Fibroblast of lung (primary cell): ENCODE measurements at regions not wholly inside any gene's neighbourhood (a gene's known extent, or its start where the extent isn't known, plus 50 kb on each side); places are given as distances from the start of the nearest gene placed in this dataset.

ENCODE experiments used
- DNase-seq, 2 donors: peaks; one replicate each; pipeline versions ENCODE4 v3.0.0 to v3.0.0-alpha.2; 2010; ENCODE audit warnings: low read depth in 2 of 2
- H2AFZ ChIP-seq: 2 replicates; pipeline ENCODE4 v1.5.1; 2012; ENCODE audit warnings: low read length, control low read depth, inconsistent platforms
- H3K27ac ChIP-seq: 2 replicates; pipeline ENCODE4 v1.5.1; 2011; ENCODE audit warnings: low read length, control low read depth; ENCODE audit not compliant: insufficient read depth
- H3K27me3 ChIP-seq: 2 replicates; pipeline ENCODE4 v1.5.1; 2011; ENCODE audit warnings: mild to moderate bottlenecking, low read length; ENCODE audit not compliant: control insufficient read depth, insufficient read depth
- H3K36me3 ChIP-seq: 2 replicates; pipeline ENCODE4 v1.5.1; 2011; ENCODE audit warnings: low read length; ENCODE audit not compliant: control insufficient read depth, insufficient read depth
- H3K4me1 ChIP-seq: 2 replicates; pipeline ENCODE4 v1.5.1; 2011; ENCODE audit warnings: low read length; ENCODE audit not compliant: control insufficient read depth, insufficient read depth; ENCODE audit errors: extremely low read depth
- H3K4me2 ChIP-seq: 2 replicates; pipeline ENCODE4 v1.5.1; 2011; ENCODE audit warnings: low read length, control low read depth; ENCODE audit not compliant: insufficient read depth; ENCODE audit errors: extremely low read depth
- H3K4me3 ChIP-seq, 4 experiments: fragments of 200-600 bp in 1 of 4; sonication (generic) in 1 of 4; replicated peaks in 1 of 4; 2 replicates each; pipeline ENCODE4 v1.5.1; 2011 to 2016; ENCODE audit warnings: low read length in 4 of 4, low read depth in 3 of 4, mild to moderate bottlenecking in 3 of 4, control low read depth in 2 of 4, inconsistent platforms in 1 of 4, mixed read lengths in 1 of 4; ENCODE audit not compliant: insufficient read depth in 1 of 4; ENCODE audit errors: control extremely low read depth in 1 of 4
- H3K79me2 ChIP-seq: 2 replicates; pipeline ENCODE4 v1.5.1; 2012; ENCODE audit warnings: mild to moderate bottlenecking, low read length, inconsistent platforms; ENCODE audit not compliant: control insufficient read depth, insufficient read depth
- H3K9ac ChIP-seq: 2 replicates; pipeline ENCODE4 v1.5.1; 2011; ENCODE audit warnings: mild to moderate bottlenecking, low read length, control low read depth; ENCODE audit not compliant: insufficient read depth
- H3K9me3 ChIP-seq: 2 replicates; pipeline ENCODE4 v1.5.1; 2012; ENCODE audit warnings: low read depth, low read length; ENCODE audit not compliant: control insufficient read depth, insufficient read depth
- H4K20me1 ChIP-seq: 2 replicates; pipeline ENCODE4 v1.5.1; 2011; ENCODE audit warnings: low read length; ENCODE audit not compliant: control insufficient read depth, insufficient read depth; ENCODE audit errors: extremely low read depth
- EZH2 ChIP-seq: IDR thresholded peaks from 2 replicates; pipeline ENCODE4 v1.5.1; 2012; ENCODE audit warnings: low read length, control low read depth, mild to moderate bottlenecking; ENCODE audit errors: missing control alignments
- TF ChIP-seq, protein P1 (sequence below), 2 donors: IDR thresholded peaks in 1 of 2; conservative IDR thresholded peaks in 1 of 2; 1 replicate in 1 of 2; 2 replicates in 1 of 2; pipeline ENCODE4 v1.5.1; 2011 to 2012; ENCODE audit warnings: low read length in 2 of 2, control low read depth in 1 of 2, inconsistent platforms in 1 of 2, low read depth in 1 of 2, mild to moderate bottlenecking in 1 of 2

DNA sequence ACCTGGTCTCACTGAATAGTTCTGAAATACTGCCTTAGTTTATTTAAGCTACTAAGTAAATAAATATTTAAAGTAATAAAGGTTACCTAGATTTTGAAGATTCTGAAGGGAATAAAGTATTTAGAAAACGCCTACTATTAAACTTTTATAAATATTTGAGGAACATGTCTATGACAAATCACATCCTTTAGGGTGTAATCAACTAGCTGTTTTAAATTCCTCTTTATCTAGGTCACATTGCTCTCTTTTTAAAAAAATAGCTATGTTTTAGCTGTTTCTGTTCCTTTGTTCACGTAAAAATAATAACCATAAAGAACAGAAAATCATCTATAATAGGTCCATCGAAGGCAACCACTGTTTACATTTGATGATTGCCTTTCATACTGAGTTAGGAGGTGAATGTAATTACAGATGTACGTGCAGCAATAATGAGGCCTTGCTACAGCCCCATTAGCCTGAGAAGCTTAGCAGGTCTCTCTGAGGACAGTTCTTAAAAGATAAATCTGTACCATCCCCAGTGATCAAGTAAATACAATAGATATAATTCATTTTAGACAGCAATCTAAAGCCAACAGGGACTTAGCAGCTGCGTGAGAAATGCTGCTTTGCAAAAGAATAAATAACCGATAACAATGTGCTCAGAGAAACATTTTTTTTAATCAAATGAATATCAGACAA lies 449.5 kb downstream of the LIG4 start:
- Histone ChIP-seq H3K27ac (no peak overlapping the region), H3K4me3 (peak overlapping the region in 1 of 4 experiments; percentile 11), H3K79me2 (no peaks in the 10 kb centered on the region), H3K9ac (no peak overlapping the region), H3K4me1 (no peaks in the 10 kb centered on the region), H3K9me3 (no peaks in the 10 kb centered on the region), H3K4me2 (no peak overlapping the region), H4K20me1 (no peaks in the 10 kb centered on the region), H3K36me3 (no peaks in the 10 kb centered on the region), H2AFZ (no peak overlapping the region), H3K27me3 (no peaks in the 10 kb centered on the region)
- TF ChIP-seq, protein P1, sequence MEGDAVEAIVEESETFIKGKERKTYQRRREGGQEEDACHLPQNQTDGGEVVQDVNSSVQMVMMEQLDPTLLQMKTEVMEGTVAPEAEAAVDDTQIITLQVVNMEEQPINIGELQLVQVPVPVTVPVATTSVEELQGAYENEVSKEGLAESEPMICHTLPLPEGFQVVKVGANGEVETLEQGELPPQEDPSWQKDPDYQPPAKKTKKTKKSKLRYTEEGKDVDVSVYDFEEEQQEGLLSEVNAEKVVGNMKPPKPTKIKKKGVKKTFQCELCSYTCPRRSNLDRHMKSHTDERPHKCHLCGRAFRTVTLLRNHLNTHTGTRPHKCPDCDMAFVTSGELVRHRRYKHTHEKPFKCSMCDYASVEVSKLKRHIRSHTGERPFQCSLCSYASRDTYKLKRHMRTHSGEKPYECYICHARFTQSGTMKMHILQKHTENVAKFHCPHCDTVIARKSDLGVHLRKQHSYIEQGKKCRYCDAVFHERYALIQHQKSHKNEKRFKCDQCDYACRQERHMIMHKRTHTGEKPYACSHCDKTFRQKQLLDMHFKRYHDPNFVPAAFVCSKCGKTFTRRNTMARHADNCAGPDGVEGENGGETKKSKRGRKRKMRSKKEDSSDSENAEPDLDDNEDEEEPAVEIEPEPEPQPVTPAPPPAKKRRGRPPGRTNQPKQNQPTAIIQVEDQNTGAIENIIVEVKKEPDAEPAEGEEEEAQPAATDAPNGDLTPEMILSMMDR (conservative IDR thresholded peaks at IDR 0.05 in 1 of 2, IDR thresholded peaks at IDR 0.05 in 1 of 2; ENCODE audit: low read depth in 1 of 2, low read length in 2 of 2) = no peak
- no peak for TF ChIP-seq EZH2
- peak in 1 of 2 donors; percentile 68 for DNase-seq

DNA sequence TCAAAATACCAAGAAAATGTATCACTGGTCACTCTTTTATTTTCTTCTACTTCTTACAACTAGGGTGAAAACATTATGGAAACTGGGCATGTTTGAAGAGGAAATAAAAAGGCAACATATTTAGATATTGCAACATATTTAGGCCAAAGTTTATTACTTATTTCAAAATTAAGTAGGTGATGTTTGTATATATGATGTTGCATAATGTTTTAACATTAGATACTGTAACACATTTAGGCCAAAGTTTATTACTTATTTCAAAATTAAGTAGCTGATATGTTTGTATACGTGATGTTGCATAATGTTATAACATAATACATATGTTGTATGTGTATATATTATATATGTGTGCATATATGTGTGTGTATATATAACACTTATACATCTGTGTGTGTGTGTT lies 451.3 kb downstream of the LIG4 start:
- no peaks in the 10 kb centered on the region for H3K79me2 ChIP-seq
- H3K9me3 ChIP-seq = no peaks in the 10 kb centered on the region
- DNase-seq = peak in 1 of 2 donors; percentile 58
- H3K4me3 ChIP-seq = no peak overlapping the region
- H3K27ac ChIP-seq = no peak overlapping the region
- H3K4me1 ChIP-seq = no peaks in the 10 kb centered on the region
- no peaks in the 10 kb centered on the region for H3K36me3 ChIP-seq
- no peak overlapping the region for H2AFZ ChIP-seq
- H4K20me1 ChIP-seq = no peaks in the 10 kb centered on the region
- H3K9ac ChIP-seq = no peak overlapping the region
- no peaks in the 10 kb centered on the region for H3K27me3 ChIP-seq
- no peak overlapping the region for H3K4me2 ChIP-seq
- TF ChIP-seq, protein P1 (conservative IDR thresholded peaks at IDR 0.05 in 1 of 2, IDR thresholded peaks at IDR 0.05 in 1 of 2; ENCODE audit: low read depth in 1 of 2, low read length in 2 of 2) = no peak
- TF ChIP-seq EZH2 = no peak

DNA sequence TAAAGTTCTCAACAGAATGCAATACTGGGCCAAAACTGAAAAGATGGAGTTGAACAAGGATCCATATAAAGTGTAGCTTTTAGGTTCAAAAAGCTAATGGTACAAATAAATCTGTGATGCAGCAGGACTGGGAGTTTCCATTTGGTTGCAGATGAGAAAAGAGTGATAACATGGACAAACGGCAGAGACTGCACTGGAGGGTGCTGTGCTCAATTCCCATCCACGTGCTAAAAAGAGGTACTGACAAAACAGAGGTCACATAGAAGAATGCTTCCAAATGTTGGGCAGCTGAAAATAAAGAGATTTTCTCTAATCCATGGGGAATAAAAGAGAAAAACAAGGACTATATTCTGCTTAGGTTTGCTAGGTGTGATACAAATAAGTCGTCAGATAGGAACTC lies 461.6 kb downstream of the LIG4 start:
- Histone ChIP-seq H3K4me3 (no peak overlapping the region), H2AFZ (no peak overlapping the region), H4K20me1 (no peaks in the 10 kb centered on the region), H3K4me2 (no peak overlapping the region), H3K4me1 (no peaks in the 10 kb centered on the region), H3K27me3 (no peaks in the 10 kb centered on the region), H3K36me3 (no peaks in the 10 kb centered on the region), H3K9ac (no peak overlapping the region), H3K27ac (no peak overlapping the region), H3K79me2 (no peaks in the 10 kb centered on the region), H3K9me3 (no peaks in the 10 kb centered on the region)
- TF ChIP-seq, protein P1 (conservative IDR thresholded peaks at IDR 0.05 in 1 of 2, IDR thresholded peaks at IDR 0.05 in 1 of 2; ENCODE audit: low read depth in 1 of 2, low read length in 2 of 2) = no peak
- no peak for TF ChIP-seq EZH2
- no peak for DNase-seq
